ENCODE measurements at regions not wholly inside any gene's neighbourhood (a gene's known extent, or its start where the extent isn't known, plus 50 kb on each side); places are given as distances from the start of the nearest gene placed in this dataset.

DNA sequence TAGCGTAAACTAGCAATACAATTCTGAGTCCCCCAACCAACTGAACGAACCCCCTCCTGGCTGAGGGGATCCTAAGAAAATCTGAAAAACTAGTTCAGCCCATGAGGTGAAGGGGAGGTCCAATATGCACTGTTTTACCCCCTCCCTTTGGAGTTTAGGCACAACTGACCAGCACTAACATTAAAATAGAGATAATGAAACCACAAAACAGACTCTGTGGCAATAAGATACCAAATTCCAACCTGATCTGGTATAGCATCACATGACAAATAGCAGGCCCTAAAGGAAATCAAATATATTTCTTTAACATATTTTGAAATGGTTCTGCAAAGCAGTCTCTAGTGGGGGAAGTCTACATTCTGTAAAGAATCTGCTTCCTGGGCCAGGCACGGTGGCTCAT, 522.5 kb downstream of the TYW1 start:
- TF ChIP-seq, protein P1, sequence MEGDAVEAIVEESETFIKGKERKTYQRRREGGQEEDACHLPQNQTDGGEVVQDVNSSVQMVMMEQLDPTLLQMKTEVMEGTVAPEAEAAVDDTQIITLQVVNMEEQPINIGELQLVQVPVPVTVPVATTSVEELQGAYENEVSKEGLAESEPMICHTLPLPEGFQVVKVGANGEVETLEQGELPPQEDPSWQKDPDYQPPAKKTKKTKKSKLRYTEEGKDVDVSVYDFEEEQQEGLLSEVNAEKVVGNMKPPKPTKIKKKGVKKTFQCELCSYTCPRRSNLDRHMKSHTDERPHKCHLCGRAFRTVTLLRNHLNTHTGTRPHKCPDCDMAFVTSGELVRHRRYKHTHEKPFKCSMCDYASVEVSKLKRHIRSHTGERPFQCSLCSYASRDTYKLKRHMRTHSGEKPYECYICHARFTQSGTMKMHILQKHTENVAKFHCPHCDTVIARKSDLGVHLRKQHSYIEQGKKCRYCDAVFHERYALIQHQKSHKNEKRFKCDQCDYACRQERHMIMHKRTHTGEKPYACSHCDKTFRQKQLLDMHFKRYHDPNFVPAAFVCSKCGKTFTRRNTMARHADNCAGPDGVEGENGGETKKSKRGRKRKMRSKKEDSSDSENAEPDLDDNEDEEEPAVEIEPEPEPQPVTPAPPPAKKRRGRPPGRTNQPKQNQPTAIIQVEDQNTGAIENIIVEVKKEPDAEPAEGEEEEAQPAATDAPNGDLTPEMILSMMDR (IDR thresholded peaks at IDR 0.05), result no peak

DNA sequence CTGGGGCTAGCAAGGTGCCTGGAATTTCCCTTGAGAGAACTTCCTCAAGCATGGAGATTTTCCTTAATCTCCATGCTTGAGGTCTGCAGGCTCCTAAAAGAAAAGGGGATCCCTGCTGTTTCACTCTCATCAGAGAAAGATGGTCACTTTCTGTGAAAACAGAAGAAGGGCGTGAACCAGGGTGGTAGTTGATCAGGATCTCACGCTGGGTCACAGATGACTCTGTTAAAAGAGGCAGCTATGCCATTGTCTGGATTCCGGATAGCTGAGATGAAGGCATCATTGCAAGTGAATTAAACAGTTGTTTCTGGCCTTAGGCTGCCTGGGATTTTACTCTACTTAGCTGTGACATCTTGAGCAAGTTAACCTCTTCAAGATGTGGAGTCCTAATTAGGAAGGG, 525.9 kb downstream of the TYW1 start:
- TF ChIP-seq, protein P1 (IDR thresholded peaks at IDR 0.05), result no peak

DNA sequence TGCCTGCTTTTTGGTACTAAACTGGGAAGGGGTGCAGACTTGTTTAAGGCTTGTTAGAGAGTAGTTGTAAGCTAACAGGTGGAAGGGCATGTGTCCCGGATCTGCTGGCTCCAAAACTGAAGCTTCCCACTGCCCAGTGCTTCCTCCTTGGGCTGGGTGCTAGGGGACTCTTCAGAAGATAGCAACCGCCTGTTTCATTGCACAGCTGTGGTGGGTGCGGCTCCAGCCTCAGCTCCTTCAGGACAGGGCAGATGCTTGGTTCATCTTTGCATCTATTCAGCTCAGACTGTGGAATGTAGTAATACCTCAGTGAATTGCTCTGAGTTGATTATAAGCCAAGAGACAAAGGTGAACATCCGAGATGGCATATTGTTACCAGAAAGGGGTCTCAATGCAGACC, 527.1 kb downstream of the TYW1 start:
- TF ChIP-seq, protein P1 (IDR thresholded peaks at IDR 0.05), result no peak

DNA sequence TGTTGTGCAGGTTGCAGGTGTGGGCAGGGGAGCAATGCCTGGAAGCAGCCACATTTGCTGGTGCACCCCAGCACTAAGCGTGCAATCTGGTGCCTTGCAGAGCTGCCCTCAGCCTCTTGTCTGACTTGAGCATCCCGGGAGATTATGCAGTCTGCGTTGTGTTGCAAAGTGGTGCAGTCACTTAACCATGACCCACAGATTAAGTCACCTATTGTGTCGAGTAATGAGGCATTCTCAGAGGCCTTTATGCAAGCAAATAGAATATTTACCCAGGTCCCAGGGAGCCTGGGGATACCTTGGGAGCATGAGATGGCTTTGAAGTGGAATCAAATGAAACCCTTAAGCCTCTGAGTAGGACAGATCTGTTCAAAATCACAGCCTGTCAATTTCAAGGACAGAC, 529.0 kb downstream of the TYW1 start:
- TF ChIP-seq, protein P1 (IDR thresholded peaks at IDR 0.05), result no peak

DNA sequence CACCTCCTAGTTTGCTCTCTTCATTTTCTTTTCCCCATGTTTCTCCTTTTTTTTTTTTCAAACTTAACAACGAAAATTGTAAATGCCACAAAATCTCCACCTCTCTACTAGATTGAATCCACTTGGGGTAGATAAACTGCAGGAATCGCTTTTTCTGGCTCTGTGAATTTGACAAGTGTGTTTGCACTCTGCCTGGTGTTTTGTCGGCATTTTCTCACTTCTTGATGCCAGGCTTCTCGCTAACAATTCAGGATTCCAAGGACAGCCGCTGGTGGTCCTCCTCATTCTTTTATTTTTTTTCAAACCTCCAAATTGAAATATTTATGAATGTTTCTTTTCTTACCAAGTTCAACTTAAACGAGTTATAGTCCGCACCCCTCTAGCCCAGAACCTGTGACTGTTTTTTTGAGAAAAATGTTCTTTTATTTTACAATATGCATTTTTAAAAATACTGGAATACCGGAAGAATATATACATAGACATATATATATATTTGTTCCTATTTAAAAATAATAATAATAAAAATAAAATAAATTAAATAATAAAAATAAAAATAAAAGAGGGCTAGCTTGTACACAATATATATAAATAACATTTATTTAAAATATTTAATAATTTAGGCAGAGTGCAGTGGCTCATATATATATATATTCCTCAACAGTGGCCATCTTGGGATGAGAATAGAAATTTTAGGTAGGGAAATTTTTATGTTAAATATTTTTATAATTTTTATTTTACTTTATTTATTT, 538.8 kb downstream of the TYW1 start:
- TF ChIP-seq, protein P1 (IDR thresholded peaks at IDR 0.05), result no peak

GRCh38 chr7:67542916-67543315, 546.3 kb downstream of the TYW1 start:
- TF ChIP-seq, protein P1 (IDR thresholded peaks at IDR 0.05), result no peak

- TF ChIP-seq, protein P1 (IDR thresholded peaks at IDR 0.05), result no peak
Measured at GRCh38 chr7:67547183-67547907, 550.7 kb downstream of the TYW1 start.
